ENCODE measurements at regions not wholly inside any gene's neighbourhood (a gene's known extent, or its start where the extent isn't known, plus 50 kb on each side); places are given as distances from the start of the nearest gene placed in this dataset.
A peak's percentile ranks its signal among the peaks of the same experiment; 100 is the strongest.

GRCh38 chr4:14452001-14452400, 550.3 kb upstream of the CPEB2 start:
- Histone ChIP-seq H3K4me3 (no peak overlapping the region), H3K4me2 (no peak overlapping the region), H3K36me3 (no peaks in the 10 kb centered on the region), H3K4me1 (no peaks in the 10 kb centered on the region), H3K27me3 (no peaks in the 10 kb centered on the region), H3K9me3 (replicated peaks in 1 of 11) (no peaks in the 10 kb centered on the region), H3K9ac (no peak overlapping the region), H3K27ac (no peak overlapping the region), H4K20me1 (no peaks in the 10 kb centered on the region)
- no peak for TF ChIP-seq Cebpa-rat (IDR thresholded peaks at IDR 0.05)

GRCh38 chr4:14452764-14453163, 549.5 kb upstream of the CPEB2 start:
- H3K36me3 ChIP-seq, result no peaks in the 10 kb centered on the region
- H4K20me1 ChIP-seq, result no peaks in the 10 kb centered on the region
- no peaks in the 10 kb centered on the region for H3K9me3 ChIP-seq (replicated peaks in 1 of 11)
- no peak overlapping the region for H3K27ac ChIP-seq
- no peak for TF ChIP-seq Cebpa-rat (IDR thresholded peaks at IDR 0.05)
- no peak overlapping the region for H3K4me3 ChIP-seq
- H3K27me3 ChIP-seq, result no peaks in the 10 kb centered on the region
- H3K4me2 ChIP-seq, result no peak overlapping the region
- H3K4me1 ChIP-seq, result no peaks in the 10 kb centered on the region
- no peak overlapping the region for H3K9ac ChIP-seq

DNA sequence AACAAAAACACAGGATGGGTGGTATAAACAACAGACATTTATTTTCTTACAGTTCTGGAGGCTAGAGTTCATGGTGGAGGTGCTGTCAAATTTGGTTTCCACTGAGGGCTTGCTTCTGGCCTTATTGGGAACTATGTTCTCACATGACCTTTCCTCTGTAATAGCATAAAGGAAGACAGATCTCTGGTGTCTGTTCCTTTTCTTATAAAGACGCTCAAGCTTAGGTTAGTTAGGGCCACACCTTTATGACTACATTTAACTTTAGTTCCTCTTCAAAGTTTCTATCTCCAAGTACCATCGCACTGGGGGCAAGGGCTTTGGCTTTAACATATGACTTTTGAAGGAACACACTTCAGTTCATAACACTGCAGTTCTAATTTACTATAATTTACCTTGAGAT, 543.8 kb upstream of the CPEB2 start:
- H3K27me3 ChIP-seq, result no peaks in the 10 kb centered on the region
- H3K36me3 ChIP-seq, result no peaks in the 10 kb centered on the region
- no peak overlapping the region for H3K27ac ChIP-seq
- H3K4me3 ChIP-seq, result no peak overlapping the region
- H4K20me1 ChIP-seq, result no peaks in the 10 kb centered on the region
- no peak overlapping the region for H3K4me2 ChIP-seq
- no peaks in the 10 kb centered on the region for H3K9me3 ChIP-seq (replicated peaks in 1 of 11)
- no peak overlapping the region for H3K9ac ChIP-seq
- TF ChIP-seq Cebpa-rat (IDR thresholded peaks at IDR 0.05), result no peak
- no peaks in the 10 kb centered on the region for H3K4me1 ChIP-seq

GRCh38 chr4:14465057-14465456, 537.2 kb upstream of the CPEB2 start:
- H3K9me3 ChIP-seq (replicated peaks in 1 of 11), result no peaks in the 10 kb centered on the region
- TF ChIP-seq Cebpa-rat (IDR thresholded peaks at IDR 0.05), result no peak
- H4K20me1 ChIP-seq, result no peaks in the 10 kb centered on the region
- H3K4me1 ChIP-seq, result no peaks in the 10 kb centered on the region
- H3K27ac ChIP-seq, result no peak overlapping the region
- H3K4me3 ChIP-seq, result no peak overlapping the region
- no peaks in the 10 kb centered on the region for H3K27me3 ChIP-seq
- H3K4me2 ChIP-seq, result no peak overlapping the region
- no peaks in the 10 kb centered on the region for H3K36me3 ChIP-seq
- H3K9ac ChIP-seq, result no peak overlapping the region

DNA sequence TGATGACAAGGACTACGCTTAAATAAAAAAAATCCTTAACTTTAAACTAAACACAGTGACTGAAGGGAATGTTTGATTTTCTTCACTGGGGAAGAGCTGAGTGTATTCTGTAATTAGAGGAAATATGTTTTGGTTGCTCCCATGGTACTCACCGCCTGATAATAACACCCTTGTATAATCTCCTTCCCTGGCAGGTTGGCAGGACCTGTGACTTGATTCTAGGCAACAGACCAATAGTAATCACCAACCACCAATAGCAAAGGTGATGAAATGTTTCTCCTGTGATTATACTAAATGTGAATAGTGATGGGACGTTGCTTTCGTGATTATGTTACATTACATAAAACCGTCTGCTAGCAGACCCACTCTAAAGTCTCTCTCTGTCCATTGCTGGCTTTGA, 536.8 kb upstream of the CPEB2 start:
- Histone ChIP-seq H3K4me3 (no peak overlapping the region), H3K27ac (no peak overlapping the region)

GRCh38 chr4:14478504-14478903, 523.8 kb upstream of the CPEB2 start:
- no peak overlapping the region for H3K4me3 ChIP-seq
- no peak for TF ChIP-seq Cebpa-rat (IDR thresholded peaks at IDR 0.05)

More for the DNA sequence above, 536.8 kb upstream of the CPEB2 start:
- TF ChIP-seq Cebpa-rat (IDR thresholded peaks at IDR 0.05), result no peak
- Histone ChIP-seq H3K9me3 (replicated peaks in 1 of 11) (no peaks in the 10 kb centered on the region), H3K9ac (no peak overlapping the region), H3K4me2 (no peak overlapping the region), H4K20me1 (no peaks in the 10 kb centered on the region), H3K36me3 (no peaks in the 10 kb centered on the region), H3K27me3 (no peaks in the 10 kb centered on the region), H3K4me1 (no peaks in the 10 kb centered on the region)

GRCh38 chr4:14496408-14496807, 505.9 kb upstream of the CPEB2 start:
- Histone ChIP-seq H3K9ac (no peak overlapping the region), H3K27me3 (no peaks in the 10 kb centered on the region), H3K36me3 (no peaks in the 10 kb centered on the region), H3K4me1 (no peaks in the 10 kb centered on the region), H3K27ac (no peak overlapping the region), H4K20me1 (no peaks in the 10 kb centered on the region), H3K4me3 (no peak overlapping the region), H3K9me3 (replicated peaks in 1 of 11) (no peaks in the 10 kb centered on the region), H3K4me2 (no peak overlapping the region)
- TF ChIP-seq Cebpa-rat (IDR thresholded peaks at IDR 0.05), result no peak

More at GRCh38 chr4:14478504-14478903, 523.8 kb upstream of the CPEB2 start:
- Histone ChIP-seq H3K36me3 (no peaks in the 10 kb centered on the region), H3K9ac (no peak overlapping the region), H3K4me2 (no peak overlapping the region), H4K20me1 (no peaks in the 10 kb centered on the region), H3K27ac (no peak overlapping the region), H3K9me3 (replicated peaks in 1 of 11) (no peaks in the 10 kb centered on the region), H3K27me3 (no peaks in the 10 kb centered on the region), H3K4me1 (no peaks in the 10 kb centered on the region)

DNA sequence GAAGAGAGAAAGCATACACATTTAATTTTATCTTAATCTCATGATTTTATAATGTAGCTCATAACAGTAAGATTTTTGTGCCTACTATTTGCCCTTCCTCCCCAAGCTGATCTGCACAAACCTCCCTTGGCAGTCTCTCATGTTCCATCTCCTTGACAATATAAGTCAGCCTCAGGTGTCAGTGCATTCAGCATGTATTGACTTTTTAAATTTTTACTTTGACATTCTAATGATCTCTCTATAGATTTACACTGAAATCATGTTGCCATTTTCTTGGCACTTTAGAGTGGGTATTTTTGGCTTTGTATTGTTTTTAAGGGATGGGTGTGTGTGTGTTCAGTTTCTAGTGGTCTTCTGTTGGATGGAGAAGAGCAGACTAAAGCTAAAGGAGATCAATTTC, 505.3 kb upstream of the CPEB2 start:
- H3K27me3 ChIP-seq, result no peaks in the 10 kb centered on the region
- no peak overlapping the region for H3K9ac ChIP-seq
- no peaks in the 10 kb centered on the region for H3K4me1 ChIP-seq
- H3K27ac ChIP-seq, result no peak overlapping the region
- TF ChIP-seq Cebpa-rat (IDR thresholded peaks at IDR 0.05), result no peak
- no peaks in the 10 kb centered on the region for H4K20me1 ChIP-seq
- no peak overlapping the region for H3K4me2 ChIP-seq
- H3K4me3 ChIP-seq, result no peak overlapping the region
- H3K9me3 ChIP-seq (replicated peaks in 1 of 11), result no peaks in the 10 kb centered on the region
- H3K36me3 ChIP-seq, result no peaks in the 10 kb centered on the region

GRCh38 chr4:14504162-14504561, 498.1 kb upstream of the CPEB2 start:
- Histone ChIP-seq H3K9ac (no peak overlapping the region), H3K9me3 (replicated peaks in 1 of 11) (no peaks in the 10 kb centered on the region), H3K36me3 (no peaks in the 10 kb centered on the region), H3K27me3 (no peaks in the 10 kb centered on the region), H3K4me1 (no peaks in the 10 kb centered on the region), H3K4me2 (no peak overlapping the region), H3K4me3 (no peak overlapping the region), H4K20me1 (no peaks in the 10 kb centered on the region), H3K27ac (no peak overlapping the region)
- TF ChIP-seq Cebpa-rat (IDR thresholded peaks at IDR 0.05), result no peak

DNA sequence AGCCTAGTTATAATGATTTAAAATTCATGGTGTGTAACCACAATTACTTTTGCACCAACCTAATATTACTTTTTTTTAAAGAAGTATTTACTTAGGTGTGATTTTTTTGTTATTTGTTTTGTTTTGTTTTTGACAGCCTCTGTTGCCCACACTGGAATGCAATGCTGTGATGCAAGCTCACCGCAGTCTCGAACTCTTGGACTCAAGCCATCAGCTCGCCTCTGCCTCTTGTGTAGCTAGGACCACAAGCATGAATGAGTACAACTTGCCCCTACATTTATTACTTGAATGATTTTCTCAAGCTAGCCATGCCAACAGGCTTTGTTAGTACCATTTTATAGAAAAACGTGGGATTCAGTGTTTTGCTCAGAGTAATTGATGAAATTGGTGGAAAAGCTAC, 488.8 kb upstream of the CPEB2 start:
- no peak for TF ChIP-seq Cebpa-rat (IDR thresholded peaks at IDR 0.05)
- H3K4me2 ChIP-seq, result no peak overlapping the region
- H3K27me3 ChIP-seq, result no peaks in the 10 kb centered on the region
- H3K9ac ChIP-seq, result no peak overlapping the region
- no peak overlapping the region for H3K27ac ChIP-seq
- no peaks in the 10 kb centered on the region for H3K36me3 ChIP-seq
- H3K4me3 ChIP-seq, result no peak overlapping the region
- no peaks in the 10 kb centered on the region for H4K20me1 ChIP-seq
- no peaks in the 10 kb centered on the region for H3K4me1 ChIP-seq
- no peaks in the 10 kb centered on the region for H3K9me3 ChIP-seq (replicated peaks in 1 of 11)

GRCh38 chr4:14515556-14515955, 486.7 kb upstream of the CPEB2 start:
- Histone ChIP-seq H3K4me2 (no peak overlapping the region), H3K36me3 (no peaks in the 10 kb centered on the region), H4K20me1 (no peaks in the 10 kb centered on the region), H3K27me3 (no peaks in the 10 kb centered on the region), H3K4me1 (no peaks in the 10 kb centered on the region), H3K9ac (no peak overlapping the region), H3K4me3 (no peak overlapping the region), H3K27ac (no peak overlapping the region), H3K9me3 (replicated peaks in 1 of 11) (no peaks in the 10 kb centered on the region)
- TF ChIP-seq Cebpa-rat (IDR thresholded peaks at IDR 0.05), result peak in 1 of 11 experiments; percentile 55; a peak in 2 of 22 replicates

All from BLaER1 treated with 17β-estradiol and CSF1 and Interleukin-3, amounts not matched to agents 10 nM and 100 nM (cell line).